Mammary epithelial cell (primary cell): ENCODE measurements at regions not wholly inside any gene's neighbourhood (a gene's known extent, or its start where the extent isn't known, plus 50 kb on each side); places are given as distances from the start of the nearest gene placed in this dataset.

Source experiments
- EZH2 ChIP-seq: IDR thresholded peaks from 2 replicates; pipeline ENCODE4 v1.6.1; 2012; ENCODE audit warnings: low read length, inconsistent platforms, borderline replicate concordance
- TF ChIP-seq, protein P1 (sequence below), 2 donors: IDR thresholded peaks in 1 of 2; conservative IDR thresholded peaks in 1 of 2; 2 replicates each; pipeline ENCODE4 v1.5.1; 2011 to 2012; ENCODE audit warnings: inconsistent platforms in 2 of 2, low read length in 2 of 2, mild to moderate bottlenecking in 2 of 2, control low read depth in 1 of 2, low read depth in 1 of 2; ENCODE audit not compliant: insufficient read depth in 1 of 2; ENCODE audit errors: extremely low read depth in 1 of 2

DNA sequence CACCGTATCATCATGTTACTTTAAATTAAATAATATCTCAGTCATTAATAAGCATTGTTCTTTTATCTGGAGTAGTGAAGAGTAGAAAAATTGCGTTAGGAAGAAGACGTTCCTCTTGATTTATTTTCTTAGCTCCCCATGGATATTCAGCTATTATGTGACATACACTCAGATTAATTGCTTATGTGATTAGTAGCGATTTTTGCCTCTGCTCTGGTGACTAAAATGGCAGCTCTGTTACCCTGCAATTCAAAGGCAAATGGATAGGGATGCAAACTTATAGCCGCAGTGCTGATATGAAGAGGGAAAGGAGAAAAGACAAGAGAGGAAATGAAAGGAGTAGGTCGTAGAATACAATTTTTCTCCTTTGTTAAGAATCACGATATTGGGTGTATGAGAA, 188.4 kb upstream of the MALRD1 start:
- TF ChIP-seq EZH2: no peak
- TF ChIP-seq, protein P1, sequence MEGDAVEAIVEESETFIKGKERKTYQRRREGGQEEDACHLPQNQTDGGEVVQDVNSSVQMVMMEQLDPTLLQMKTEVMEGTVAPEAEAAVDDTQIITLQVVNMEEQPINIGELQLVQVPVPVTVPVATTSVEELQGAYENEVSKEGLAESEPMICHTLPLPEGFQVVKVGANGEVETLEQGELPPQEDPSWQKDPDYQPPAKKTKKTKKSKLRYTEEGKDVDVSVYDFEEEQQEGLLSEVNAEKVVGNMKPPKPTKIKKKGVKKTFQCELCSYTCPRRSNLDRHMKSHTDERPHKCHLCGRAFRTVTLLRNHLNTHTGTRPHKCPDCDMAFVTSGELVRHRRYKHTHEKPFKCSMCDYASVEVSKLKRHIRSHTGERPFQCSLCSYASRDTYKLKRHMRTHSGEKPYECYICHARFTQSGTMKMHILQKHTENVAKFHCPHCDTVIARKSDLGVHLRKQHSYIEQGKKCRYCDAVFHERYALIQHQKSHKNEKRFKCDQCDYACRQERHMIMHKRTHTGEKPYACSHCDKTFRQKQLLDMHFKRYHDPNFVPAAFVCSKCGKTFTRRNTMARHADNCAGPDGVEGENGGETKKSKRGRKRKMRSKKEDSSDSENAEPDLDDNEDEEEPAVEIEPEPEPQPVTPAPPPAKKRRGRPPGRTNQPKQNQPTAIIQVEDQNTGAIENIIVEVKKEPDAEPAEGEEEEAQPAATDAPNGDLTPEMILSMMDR (conservative IDR thresholded peaks at IDR 0.05 in 1 of 2, IDR thresholded peaks at IDR 0.05 in 1 of 2; ENCODE audit: extremely low read depth in 1 of 2, insufficient read depth in 1 of 2, low read depth in 1 of 2, low read length in 2 of 2): no peak
